ENCODE measurements at regions not wholly inside any gene's neighbourhood (a gene's known extent, or its start where the extent isn't known, plus 50 kb on each side); places are given as distances from the start of the nearest gene placed in this dataset.

- H3K9me3 ChIP-seq = no peaks in the 10 kb centered on the region
- H3K27me3 ChIP-seq = no peaks in the 10 kb centered on the region
- H3K4me3 ChIP-seq = no peak overlapping the region
- H3K36me3 ChIP-seq = no peaks in the 10 kb centered on the region
- DNase-seq = no peak
Observed at GRCh38 chr7:130995252-130996081, 261.5 kb upstream of the KLF14 start.

DNA sequence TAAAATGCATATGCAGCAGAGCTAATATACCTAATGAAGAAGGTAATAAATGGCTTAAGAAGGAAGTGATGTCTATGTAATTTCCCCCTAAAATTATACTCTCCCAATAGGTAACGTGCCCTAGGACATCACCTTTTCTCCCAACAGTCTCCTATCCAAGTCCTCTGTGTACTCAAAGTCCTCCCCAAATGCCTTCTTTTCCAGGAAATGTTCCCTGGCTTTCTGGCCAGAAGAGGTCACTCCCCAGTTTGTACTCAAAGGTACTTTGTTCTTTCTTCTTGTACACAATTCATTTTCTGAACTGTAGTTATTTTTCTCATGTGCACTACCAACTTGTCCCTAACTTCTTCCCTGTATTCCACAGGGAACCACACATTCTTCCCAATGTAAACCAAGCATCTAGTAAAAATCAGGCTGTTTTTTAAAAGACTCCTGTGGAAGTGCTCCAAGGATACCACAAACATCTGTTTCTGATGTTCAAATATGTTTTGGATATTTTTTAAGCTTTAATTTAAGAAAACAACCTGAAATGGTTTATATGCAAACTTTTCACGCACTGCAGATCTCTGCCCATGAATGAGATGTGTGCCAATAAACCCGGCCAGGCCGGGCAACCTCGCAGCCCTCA is 262.3 kb upstream of the KLF14 start:
- Histone ChIP-seq H3K9me3 (no peaks in the 10 kb centered on the region), H3K36me3 (no peaks in the 10 kb centered on the region), H3K4me3 (no peak overlapping the region), H3K27me3 (no peaks in the 10 kb centered on the region)
- DNase-seq = no peak

- Histone ChIP-seq H3K36me3 (no peaks in the 10 kb centered on the region), H3K4me3 (no peak overlapping the region), H3K9me3 (no peaks in the 10 kb centered on the region), H3K27me3 (no peaks in the 10 kb centered on the region)
- DNase-seq = peak; percentile 43
Observed at GRCh38 chr7:130996833-130997231, 262.8 kb upstream of the KLF14 start.

- Histone ChIP-seq H3K27me3 (no peaks in the 10 kb centered on the region), H3K9me3 (no peaks in the 10 kb centered on the region), H3K4me3 (no peak overlapping the region), H3K36me3 (no peaks in the 10 kb centered on the region)
- DNase-seq = no peak
Observed at GRCh38 chr7:130998993-130999602, 265.1 kb upstream of the KLF14 start.

DNA sequence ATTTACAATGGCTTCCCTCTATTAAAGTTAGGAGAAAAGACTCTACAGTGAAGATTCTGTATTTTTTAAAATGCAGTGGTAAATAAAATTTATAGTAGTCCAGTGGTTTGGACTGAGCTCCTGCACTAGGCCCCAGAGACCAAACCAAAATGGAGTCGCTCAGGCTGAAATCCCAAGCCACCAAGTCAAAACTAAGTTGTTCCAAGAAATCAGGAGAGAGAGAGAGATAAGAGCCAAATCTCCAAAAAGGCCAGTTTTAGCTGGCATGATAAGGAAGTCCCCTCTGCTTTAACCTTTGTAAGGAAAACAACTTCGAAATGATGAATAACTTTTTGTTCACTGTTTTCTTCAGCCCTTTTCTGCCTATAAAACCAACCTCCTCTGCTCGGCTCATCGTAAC is 265.9 kb upstream of the KLF14 start:
- H3K4me3 ChIP-seq = no peak overlapping the region
- no peaks in the 10 kb centered on the region for H3K9me3 ChIP-seq
- H3K36me3 ChIP-seq = no peaks in the 10 kb centered on the region
- H3K27me3 ChIP-seq = no peaks in the 10 kb centered on the region
- no peak for DNase-seq

- H3K36me3 ChIP-seq = no peaks in the 10 kb centered on the region
- no peaks in the 10 kb centered on the region for H3K9me3 ChIP-seq
- H3K4me3 ChIP-seq = no peak overlapping the region
- H3K27me3 ChIP-seq = no peaks in the 10 kb centered on the region
- DNase-seq = no peak
Observed at GRCh38 chr7:131000389-131000788, 266.4 kb upstream of the KLF14 start.

DNA sequence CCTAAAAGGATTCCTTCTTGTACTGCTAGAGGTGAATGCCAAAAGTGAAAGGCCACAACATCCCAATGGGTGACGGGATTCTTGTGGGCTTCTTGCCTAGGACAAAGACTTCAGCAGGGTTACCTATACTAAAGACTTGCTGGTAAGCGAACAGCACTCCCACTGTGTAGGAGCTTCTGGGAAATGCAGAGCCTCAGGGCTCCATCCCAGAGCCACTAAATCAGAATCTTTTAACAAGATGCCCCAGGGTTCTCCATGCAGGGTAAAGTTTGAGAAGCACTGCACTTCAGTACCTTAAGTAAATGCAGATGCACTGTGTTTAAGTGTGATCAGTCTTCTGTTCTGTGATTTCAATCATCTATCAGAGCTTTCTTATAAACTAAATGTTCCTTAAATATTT is 266.9 kb upstream of the KLF14 start:
- Histone ChIP-seq H3K36me3 (no peaks in the 10 kb centered on the region), H3K27me3 (no peaks in the 10 kb centered on the region), H3K9me3 (no peaks in the 10 kb centered on the region), H3K4me3 (no peak overlapping the region)
- DNase-seq = no peak

- DNase-seq = no peak
- Histone ChIP-seq H3K9me3 (no peaks in the 10 kb centered on the region), H3K36me3 (no peaks in the 10 kb centered on the region), H3K4me3 (no peak overlapping the region), H3K27me3 (no peaks in the 10 kb centered on the region)
Observed at GRCh38 chr7:131002600-131002999, 268.6 kb upstream of the KLF14 start.

DNA sequence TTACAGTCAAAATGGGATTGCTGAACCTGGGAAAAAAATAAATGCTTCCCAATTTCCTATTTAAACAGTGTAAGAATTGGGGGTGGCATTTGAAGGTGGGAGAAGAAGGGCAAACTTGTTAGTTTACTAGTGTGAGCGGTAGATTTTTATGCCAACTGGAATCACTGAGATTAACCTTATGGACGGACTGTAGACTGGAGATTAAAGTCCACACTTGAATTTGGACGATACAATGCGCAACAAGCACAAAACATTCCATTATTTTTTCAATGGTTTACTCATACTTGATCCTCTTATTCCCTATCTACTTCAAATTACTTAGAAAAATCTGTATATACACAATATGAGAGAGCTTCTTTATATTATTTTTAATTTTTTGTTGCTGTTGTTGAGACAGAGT is 269.6 kb upstream of the KLF14 start:
- Histone ChIP-seq H3K4me3 (no peak overlapping the region), H3K27me3 (no peaks in the 10 kb centered on the region), H3K36me3 (no peaks in the 10 kb centered on the region), H3K9me3 (no peaks in the 10 kb centered on the region)
- no peak for DNase-seq

- no peak overlapping the region for H3K4me3 ChIP-seq
- no peaks in the 10 kb centered on the region for H3K9me3 ChIP-seq
- DNase-seq = no peak
- no peaks in the 10 kb centered on the region for H3K27me3 ChIP-seq
- H3K36me3 ChIP-seq = no peaks in the 10 kb centered on the region
Observed at GRCh38 chr7:131004371-131004770, 270.4 kb upstream of the KLF14 start.

GRCh38 chr7:131007439-131008330 is 273.7 kb upstream of the KLF14 start:
- no peak overlapping the region for H3K4me3 ChIP-seq
- peak; percentile 47 for DNase-seq

DNA sequence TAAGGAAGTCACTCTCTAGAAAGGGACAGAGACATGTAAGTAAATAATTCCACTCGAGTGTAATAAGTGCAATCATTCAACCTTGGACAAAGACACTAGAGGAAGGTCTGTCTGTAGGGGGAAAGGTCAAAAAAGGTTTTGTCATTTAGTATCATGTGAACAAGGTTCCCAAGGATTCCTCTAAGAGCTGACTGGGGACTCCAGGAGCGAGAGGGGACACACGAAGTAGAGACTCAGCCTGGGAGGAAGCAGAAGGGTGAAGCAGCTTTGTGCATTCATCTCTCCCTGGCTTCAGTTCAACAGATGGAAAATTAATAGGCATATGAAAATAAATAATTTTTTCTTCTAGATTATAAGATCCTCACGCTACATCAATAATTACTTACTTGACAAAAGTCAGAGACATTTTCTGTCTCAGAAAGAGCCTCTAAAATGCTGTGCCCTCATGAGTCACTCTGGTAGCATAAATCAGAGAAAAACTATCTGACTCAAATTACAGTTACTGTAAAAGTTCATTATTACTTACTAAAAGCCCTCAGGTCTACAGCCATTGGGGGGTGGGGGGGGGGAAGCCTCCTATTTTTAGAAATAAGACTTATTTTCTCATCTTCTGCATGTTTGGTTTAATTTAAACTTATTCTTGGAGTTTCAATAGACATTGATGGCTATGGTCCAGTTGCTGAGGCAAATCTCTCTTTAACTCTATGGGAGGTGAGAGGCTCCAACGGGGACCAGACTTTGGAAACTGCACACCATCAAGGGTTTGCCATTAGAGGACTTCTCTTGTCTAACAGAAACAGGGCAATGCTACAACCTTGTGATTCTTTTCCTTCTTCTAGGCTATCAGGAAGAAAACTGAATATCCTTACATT is 275.1 kb upstream of the KLF14 start:
- Histone ChIP-seq H3K36me3 (no peaks in the 10 kb centered on the region), H3K4me3 (no peak overlapping the region), H3K9me3 (no peaks in the 10 kb centered on the region), H3K27me3 (no peaks in the 10 kb centered on the region)
- no peak for DNase-seq

More at GRCh38 chr7:131007439-131008330, 273.7 kb upstream of the KLF14 start:
- Histone ChIP-seq H3K36me3 (no peaks in the 10 kb centered on the region), H3K27me3 (no peaks in the 10 kb centered on the region), H3K9me3 (no peaks in the 10 kb centered on the region)

- no peak for DNase-seq
- no peaks in the 10 kb centered on the region for H3K9me3 ChIP-seq
- no peaks in the 10 kb centered on the region for H3K27me3 ChIP-seq
- H3K4me3 ChIP-seq = no peak overlapping the region
- H3K36me3 ChIP-seq = no peaks in the 10 kb centered on the region
Observed at GRCh38 chr7:131010029-131010716, 276.2 kb upstream of the KLF14 start.

- Histone ChIP-seq H3K27me3 (no peaks in the 10 kb centered on the region), H3K4me3 (no peak overlapping the region), H3K9me3 (peaks cover 2% of the 10 kb centered on the region; the same call in 1 of the 2 replicates), H3K36me3 (no peaks in the 10 kb centered on the region)
- no peak for DNase-seq
Observed at GRCh38 chr7:131010717-131011431, 276.9 kb upstream of the KLF14 start.

GRCh38 chr7:131011432-131011742 is 277.4 kb upstream of the KLF14 start:
- no peaks in the 10 kb centered on the region for H3K27me3 ChIP-seq
- H3K4me3 ChIP-seq = no peak overlapping the region
- H3K36me3 ChIP-seq = no peaks in the 10 kb centered on the region
- DNase-seq = peak; percentile 24
- H3K9me3 ChIP-seq = peaks cover 2% of the 10 kb centered on the region; the same call in 1 of the 2 replicates

All from MG63 (cell line).